Body of pancreas (tissue), 4 donors: ENCODE measurements at regions not wholly inside any gene's neighbourhood (a gene's known extent, or its start where the extent isn't known, plus 50 kb on each side); places are given as distances from the start of the nearest gene placed in this dataset.

Experiments
- ATAC-seq: fragments of 150-250 bp; one replicate; pipeline ENCODE4 v1.9.1; 2016
- DNase-seq, 4 donors: peaks; one replicate each; pipeline ENCODE4 v3.0.0-alpha.2; 2019
- H3K27ac ChIP-seq, 4 donors: fragments of 200-600 bp; sonication (generic); 1 replicate in 3 of 4; 2 replicates in 1 of 4; pipeline versions ENCODE4 v1.5.1 to v1.6.1; 2016 to 2019; ENCODE audit warnings: mild to moderate bottlenecking in 1 of 4, mixed read lengths in 1 of 4, moderate library complexity in 1 of 4
- H3K27me3 ChIP-seq, 2 donors: fragments of 200-600 bp; sonication (generic); one replicate each; pipeline ENCODE4 v1.6.0; 2016; ENCODE audit warnings: mild to moderate bottlenecking in 1 of 2
- H3K36me3 ChIP-seq, 2 donors: fragments of 200-600 bp; sonication (generic); replicated peaks in 1 of 2; 2 replicates each; pipeline ENCODE4 v1.5.1; 2016; ENCODE audit warnings: low read depth in 2 of 2; ENCODE audit not compliant: insufficient read depth in 1 of 2
- H3K4me1 ChIP-seq: fragments of 200-600 bp; sonication (generic); one replicate; pipeline ENCODE4 v1.6.0; 2016
- H3K4me3 ChIP-seq, 2 donors: fragments of 200-600 bp; sonication (generic); 1 replicate in 1 of 2; 2 replicates in 1 of 2; pipeline ENCODE4 v1.5.1; 2016 to 2019
- H3K9me3 ChIP-seq, 3 donors: fragments of 200-600 bp; sonication (generic); 1 replicate in 2 of 3; 2 replicates in 1 of 3; pipeline ENCODE4 v1.5.1; 2016
- CTCF ChIP-seq, 7 experiments: fragments of 450-650 bp in 4 of 7; fragments of 200-600 bp in 3 of 7; sonication (generic) in 3 of 7; IDR thresholded peaks; one replicate each; pipeline ENCODE4 v1.5.1; 2016 to 2019; ENCODE audit warnings: antibody characterized with exemption in 7 of 7
- POLR2A ChIP-seq, 3 donors: fragments of 450-650 bp; IDR thresholded peaks; one replicate each; pipeline ENCODE4 v1.6.1; 2016; ENCODE audit warnings: antibody characterized with exemption in 3 of 3, mild to moderate bottlenecking in 2 of 3
- WGBS, 2 donors: methylation state at CpG; one replicate each; pipeline ENCODE4 v1.1.5; 2017; 5-methylcytosine and 5-hydroxymethylcytosine counted together
- intact Hi-C: fragments of 100-400 bp; cut with DNase I; formaldehyde crosslinking; loops from one replicate; pipeline ENCODE4 v1.15.1; 2023

- H3K9me3 ChIP-seq = no peaks in the 10 kb centered on the region
- no peaks in the 10 kb centered on the region for H3K36me3 ChIP-seq
- 73 to 85% methylated on average over 4 of the region's 4 CpGs for WGBS, 2 donors
- intact Hi-C loops = loop anchor here (10.0 kb wide), 1 partner anchor 695 kb away; the partner anchor contains the start of genes HOXD8 and HOXD9
- H3K27ac ChIP-seq = no peak overlapping the region
- H3K4me1 ChIP-seq = no peaks in the 10 kb centered on the region
- no peak for ATAC-seq
- no peaks in the 10 kb centered on the region for H3K27me3 ChIP-seq
- no peak for DNase-seq
- no peak overlapping the region for H3K4me3 ChIP-seq
- no peak for TF ChIP-seq POLR2A (IDR thresholded peaks at IDR 0.05)
- no peak for TF ChIP-seq CTCF (IDR thresholded peaks at IDR 0.05)
Observed at GRCh38 chr2:176819306-176819705, 393.3 kb upstream of the HNRNPA3 start.

GRCh38 chr2:176820371-176820932 lies 392.1 kb upstream of the HNRNPA3 start:
- ATAC-seq (no peak), DNase-seq (no peak)
- H3K9me3 ChIP-seq = no peaks in the 10 kb centered on the region
- no peaks in the 10 kb centered on the region for H3K36me3 ChIP-seq
- H3K27me3 ChIP-seq = no peaks in the 10 kb centered on the region
- H3K27ac ChIP-seq = no peak overlapping the region
- intact Hi-C loops = no loop called here
- no peak overlapping the region for H3K4me3 ChIP-seq
- H3K4me1 ChIP-seq = no peaks in the 10 kb centered on the region
- TF ChIP-seq POLR2A (IDR thresholded peaks at IDR 0.05) (no peak), CTCF (IDR thresholded peaks at IDR 0.05) (no peak)

GRCh38 chr2:176821350-176821749 lies 391.2 kb upstream of the HNRNPA3 start:
- Histone ChIP-seq H3K4me1 (no peaks in the 10 kb centered on the region), H3K9me3 (no peaks in the 10 kb centered on the region), H3K27me3 (no peaks in the 10 kb centered on the region), H3K36me3 (no peaks in the 10 kb centered on the region), H3K4me3 (no peak overlapping the region), H3K27ac (no peak overlapping the region)
- 89 to 91% methylated on average over 4 of the region's 4 CpGs for WGBS, 2 donors
- DNase-seq (no peak), ATAC-seq (no peak)
- intact Hi-C loops = no loop called here
- TF ChIP-seq POLR2A (IDR thresholded peaks at IDR 0.05) (no peak), CTCF (IDR thresholded peaks at IDR 0.05) (no peak)

GRCh38 chr2:176822060-176822459 lies 390.5 kb upstream of the HNRNPA3 start:
- no peaks in the 10 kb centered on the region for H3K9me3 ChIP-seq
- DNase-seq (no peak), ATAC-seq (no peak)
- intact Hi-C loops = no loop called here
- no peaks in the 10 kb centered on the region for H3K36me3 ChIP-seq
- no peak overlapping the region for H3K27ac ChIP-seq
- H3K27me3 ChIP-seq = no peaks in the 10 kb centered on the region
- 46 to 76% methylated on average over 2 of the region's 2 CpGs for WGBS, 2 donors
- H3K4me3 ChIP-seq = no peak overlapping the region
- H3K4me1 ChIP-seq = no peaks in the 10 kb centered on the region
- TF ChIP-seq POLR2A (IDR thresholded peaks at IDR 0.05) (no peak), CTCF (IDR thresholded peaks at IDR 0.05) (no peak)

GRCh38 chr2:176826356-176826755 lies 386.2 kb upstream of the HNRNPA3 start:
- ATAC-seq (no peak), DNase-seq (no peak)
- TF ChIP-seq POLR2A (IDR thresholded peaks at IDR 0.05) = no peak
- no peak for TF ChIP-seq CTCF (IDR thresholded peaks at IDR 0.05)
- Histone ChIP-seq H3K9me3 (no peaks in the 10 kb centered on the region), H3K27me3 (no peaks in the 10 kb centered on the region), H3K4me3 (no peak overlapping the region), H3K36me3 (no peaks in the 10 kb centered on the region), H3K27ac (no peak overlapping the region), H3K4me1 (no peaks in the 10 kb centered on the region)
- WGBS, 2 donors = 62 to 70% methylated on average over 2 of the region's 2 CpGs
- intact Hi-C loops = no loop called here
